Mesendoderm (in vitro differentiated cells): ENCODE measurements at regions not wholly inside any gene's neighbourhood (a gene's known extent, or its start where the extent isn't known, plus 50 kb on each side); places are given as distances from the start of the nearest gene placed in this dataset.

Experiments
- DNase-seq: peaks from one replicate; pipeline ENCODE4 v3.0.0; 2013
- H2AK5ac ChIP-seq: 2 replicates; pipeline ENCODE4 v1.6.1; 2013; ENCODE audit warnings: low read length, inconsistent platforms
- H2BK120ac ChIP-seq: 2 replicates; pipeline ENCODE4 v1.6.1; 2013; ENCODE audit warnings: low read depth, mild to moderate bottlenecking, low read length, moderate library complexity, mixed read lengths
- H2BK15ac ChIP-seq: replicated peaks from 2 replicates; pipeline ENCODE4 v1.6.1; 2013; ENCODE audit warnings: low read depth, mild to moderate bottlenecking, moderate library complexity
- H2BK5ac ChIP-seq: 2 replicates; pipeline ENCODE4 v1.6.1; 2013; ENCODE audit warnings: low read length, inconsistent platforms
- H3K18ac ChIP-seq: 2 replicates; pipeline ENCODE4 v1.6.1; 2013; ENCODE audit warnings: mild to moderate bottlenecking, low read length, mixed read lengths
- H3K23ac ChIP-seq: one replicate; pipeline ENCODE4 v1.6.1; 2013; ENCODE audit warnings: low read length
- H3K27ac ChIP-seq: 2 replicates; pipeline ENCODE4 v1.5.1; 2013; ENCODE audit warnings: low read depth, mild to moderate bottlenecking, inconsistent platforms, low read length, moderate library complexity
- H3K27me3 ChIP-seq: 2 replicates; pipeline ENCODE4 v1.6.1; 2013; ENCODE audit warnings: low read length, control low read depth, mild to moderate bottlenecking, inconsistent platforms; ENCODE audit not compliant: insufficient read depth, poor library complexity
- H3K36me3 ChIP-seq: 2 replicates; pipeline ENCODE4 v1.6.1; 2013; ENCODE audit warnings: low read length, inconsistent platforms; ENCODE audit not compliant: control insufficient read depth, insufficient read depth
- H3K4ac ChIP-seq: one replicate; pipeline ENCODE4 v1.6.1; 2013; ENCODE audit warnings: low read depth, mild to moderate bottlenecking, low read length, moderate library complexity
- H3K4me1 ChIP-seq: 2 replicates; pipeline ENCODE4 v1.6.1; 2013; ENCODE audit warnings: low read depth, low read length, inconsistent platforms; ENCODE audit not compliant: control insufficient read depth
- H3K4me2 ChIP-seq: 2 replicates; pipeline ENCODE4 v1.6.1; 2013; ENCODE audit warnings: low read length
- H3K4me3 ChIP-seq: 2 replicates; pipeline ENCODE4 v1.5.1; 2013; ENCODE audit warnings: mild to moderate bottlenecking, low read length
- H3K56ac ChIP-seq: one replicate; pipeline ENCODE4 v1.6.1; 2013; ENCODE audit warnings: low read length
- H3K79me1 ChIP-seq: 2 replicates; pipeline ENCODE4 v1.6.1; 2013; ENCODE audit warnings: low read length, inconsistent platforms
- H3K79me2 ChIP-seq: 2 replicates; pipeline ENCODE4 v1.6.1; 2013; ENCODE audit warnings: mild to moderate bottlenecking, low read length; ENCODE audit not compliant: control insufficient read depth, insufficient read depth
- H3K9ac ChIP-seq: 2 replicates; pipeline ENCODE4 v1.6.1; 2013; ENCODE audit warnings: low read length, inconsistent platforms
- H4K5ac ChIP-seq: one replicate; pipeline ENCODE4 v1.6.1; 2013; ENCODE audit warnings: low read length
- H4K8ac ChIP-seq: one replicate; pipeline ENCODE4 v1.6.1; 2013; ENCODE audit warnings: low read depth, mild to moderate bottlenecking, control low read depth, low read length, moderate library complexity
- WGBS: extraction: QIAGEN DNeasy Blood & Tissue Kit; methylation state at CpG from one replicate; pipeline ENCODE4 v1.1.7; 2013; ENCODE audit warnings: low lambda C conversion rate, missing lambda C conversion rate; ENCODE audit not compliant: insufficient coverage; ENCODE audit errors: extremely low coverage; 5-methylcytosine and 5-hydroxymethylcytosine counted together

DNA sequence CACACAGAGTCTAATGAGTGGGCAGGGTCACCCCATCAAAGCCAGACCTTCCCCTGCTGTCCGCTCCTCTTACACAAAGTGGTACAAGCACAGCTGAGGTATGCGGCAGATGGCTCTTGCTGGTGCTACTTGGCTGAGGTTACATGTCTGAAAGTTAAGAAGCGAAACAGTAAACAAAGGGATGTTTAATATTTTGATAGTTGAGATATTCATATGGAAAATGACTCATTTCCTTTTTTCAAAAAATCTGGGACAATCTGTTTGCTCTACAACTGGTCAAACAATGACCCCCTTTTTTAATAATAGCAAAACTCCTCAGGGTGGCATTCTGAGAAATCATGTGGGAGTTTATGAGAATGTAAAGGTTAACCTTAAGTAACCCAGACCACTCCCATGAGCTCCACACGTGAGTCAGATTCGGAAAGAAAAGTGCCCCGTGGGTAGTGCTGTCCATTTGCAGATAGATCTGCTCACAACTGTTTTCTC lies 245.3 kb downstream of the TBXT start:
- H3K4me1 ChIP-seq, result no peaks in the 10 kb centered on the region
- H3K4ac ChIP-seq, result no peak overlapping the region
- no peaks in the 10 kb centered on the region for H3K27me3 ChIP-seq
- no peak overlapping the region for H3K27ac ChIP-seq
- no peak overlapping the region for H3K4me3 ChIP-seq
- no peak overlapping the region for H3K9ac ChIP-seq
- H4K5ac ChIP-seq, result no peak overlapping the region
- no peaks in the 10 kb centered on the region for H3K79me2 ChIP-seq
- no peak overlapping the region for H3K23ac ChIP-seq
- H2BK15ac ChIP-seq, result no peak overlapping the region
- no peaks in the 10 kb centered on the region for H3K36me3 ChIP-seq
- H2BK5ac ChIP-seq, result no peak overlapping the region
- H3K4me2 ChIP-seq, result no peak overlapping the region
- no peak overlapping the region for H3K18ac ChIP-seq
- no peak overlapping the region for H4K8ac ChIP-seq
- H2BK120ac ChIP-seq, result no peak overlapping the region
- no peak overlapping the region for H3K56ac ChIP-seq
- H3K79me1 ChIP-seq, result no peaks in the 10 kb centered on the region
- DNase-seq, result no peak
- WGBS, result no CpG with 5 or more reads among the region's 6 CpGs
- no peak overlapping the region for H2AK5ac ChIP-seq

- H3K27me3 ChIP-seq, result no peaks in the 10 kb centered on the region
- H4K8ac ChIP-seq, result no peak overlapping the region
- H4K5ac ChIP-seq, result no peak overlapping the region
- no peak overlapping the region for H2BK5ac ChIP-seq
- no peak overlapping the region for H3K4ac ChIP-seq
- no peak overlapping the region for H3K27ac ChIP-seq
- H3K4me1 ChIP-seq, result no peaks in the 10 kb centered on the region
- H3K23ac ChIP-seq, result no peak overlapping the region
- no peak overlapping the region for H2AK5ac ChIP-seq
- no peak overlapping the region for H3K18ac ChIP-seq
- no peak overlapping the region for H3K9ac ChIP-seq
- no peak overlapping the region for H3K56ac ChIP-seq
- H3K4me2 ChIP-seq, result no peak overlapping the region
- DNase-seq, result no peak
- H3K79me2 ChIP-seq, result no peaks in the 10 kb centered on the region
- WGBS, result no CpG with 5 or more reads among the region's 4 CpGs
- no peaks in the 10 kb centered on the region for H3K79me1 ChIP-seq
- no peaks in the 10 kb centered on the region for H3K36me3 ChIP-seq
- no peak overlapping the region for H2BK120ac ChIP-seq
- H3K4me3 ChIP-seq, result no peak overlapping the region
- H2BK15ac ChIP-seq, result no peak overlapping the region
Measured at GRCh38 chr6:165920896-165921671, 246.6 kb downstream of the TBXT start.

DNA sequence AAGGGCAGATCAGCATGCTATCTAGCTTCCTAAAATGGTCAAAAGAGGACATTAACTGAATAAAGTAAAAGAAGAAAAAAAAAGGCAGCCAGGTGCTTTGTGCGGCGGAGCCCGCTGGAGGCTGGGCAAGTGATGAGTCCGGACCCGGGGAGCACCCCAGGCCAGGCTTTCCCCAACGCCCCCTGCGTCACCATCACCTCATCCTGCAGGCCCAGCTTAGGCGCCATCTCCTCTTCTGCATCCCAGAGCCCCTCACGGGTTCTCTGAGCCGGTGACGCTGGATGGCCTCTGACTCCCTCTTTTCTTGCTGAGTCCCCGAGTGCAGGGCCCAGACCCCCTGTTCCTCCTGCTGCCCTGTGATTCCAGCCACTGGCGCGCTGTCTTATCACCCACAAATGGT lies 250.1 kb downstream of the TBXT start:
- H3K79me2 ChIP-seq, result no peaks in the 10 kb centered on the region
- H3K4me3 ChIP-seq, result no peak overlapping the region
- no peak overlapping the region for H3K23ac ChIP-seq
- no peak overlapping the region for H2AK5ac ChIP-seq
- H4K5ac ChIP-seq, result no peak overlapping the region
- H3K18ac ChIP-seq, result no peak overlapping the region
- no peaks in the 10 kb centered on the region for H3K27me3 ChIP-seq
- H2BK15ac ChIP-seq, result no peak overlapping the region
- no peak overlapping the region for H2BK120ac ChIP-seq
- H3K79me1 ChIP-seq, result no peaks in the 10 kb centered on the region
- no peak overlapping the region for H3K9ac ChIP-seq
- no peak overlapping the region for H3K56ac ChIP-seq
- no peak overlapping the region for H3K4me2 ChIP-seq
- WGBS, result no CpG with 5 or more reads among the region's 14 CpGs
- no peak overlapping the region for H3K4ac ChIP-seq
- no peak overlapping the region for H4K8ac ChIP-seq
- H2BK5ac ChIP-seq, result no peak overlapping the region
- H3K4me1 ChIP-seq, result no peaks in the 10 kb centered on the region
- H3K27ac ChIP-seq, result no peak overlapping the region
- no peaks in the 10 kb centered on the region for H3K36me3 ChIP-seq
- DNase-seq, result no peak

DNA sequence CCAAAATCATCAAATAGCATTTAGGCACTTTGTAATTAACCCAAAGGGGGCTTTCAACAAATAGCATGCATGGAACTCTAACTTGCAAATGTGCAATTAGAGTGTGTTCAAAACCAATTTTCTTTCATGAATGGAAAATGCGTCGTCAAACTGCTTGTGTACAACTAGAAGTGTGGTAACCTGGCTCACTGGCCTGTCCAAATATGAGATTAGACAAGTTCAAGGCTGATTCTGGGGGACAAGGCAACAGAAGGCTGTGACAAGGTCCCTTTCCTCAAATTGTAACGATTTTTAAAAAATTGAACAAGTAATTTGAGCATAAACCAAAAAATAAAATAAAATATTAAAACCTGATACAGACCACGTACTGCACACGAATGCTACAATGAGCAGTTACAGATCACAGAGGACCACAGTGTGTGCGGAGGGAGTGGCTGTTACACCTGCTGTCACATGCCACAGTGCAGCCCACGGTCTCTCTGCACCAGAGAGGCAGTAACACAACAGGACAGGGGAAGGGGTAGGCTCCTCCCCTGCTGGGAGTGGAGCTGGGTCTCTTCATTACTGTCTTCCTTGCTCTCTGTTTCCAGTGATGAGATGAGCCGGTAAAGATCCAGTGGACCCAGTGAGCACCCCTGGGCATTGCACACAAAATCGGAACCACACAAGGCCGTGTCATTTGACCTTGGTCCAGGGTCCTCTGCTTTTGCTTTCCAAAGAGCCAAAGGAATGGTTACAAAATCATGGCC lies 252.2 kb upstream of the PDE10A start:
- Histone ChIP-seq H3K79me2 (no peaks in the 10 kb centered on the region), H3K18ac (no peak overlapping the region), H3K4me3 (no peak overlapping the region), H3K36me3 (no peaks in the 10 kb centered on the region), H3K79me1 (no peaks in the 10 kb centered on the region), H3K4me1 (no peaks in the 10 kb centered on the region), H3K23ac (no peak overlapping the region), H3K9ac (no peak overlapping the region), H2BK120ac (no peak overlapping the region), H3K4me2 (no peak overlapping the region), H3K27ac (no peak overlapping the region), H4K5ac (no peak overlapping the region), H3K27me3 (no peaks in the 10 kb centered on the region), H3K4ac (no peak overlapping the region), H3K56ac (no peak overlapping the region), H2AK5ac (no peak overlapping the region), H2BK15ac (no peak overlapping the region), H4K8ac (no peak overlapping the region), H2BK5ac (no peak overlapping the region)
- no CpG with 5 or more reads among the region's 10 CpGs for WGBS
- DNase-seq, result no peak

GRCh38 chr6:165913676-165914570 lies 250.9 kb upstream of the PDE10A start:
- no peak overlapping the region for H3K9ac ChIP-seq
- H3K4me3 ChIP-seq, result no peak overlapping the region
- H2BK15ac ChIP-seq, result no peak overlapping the region
- H3K36me3 ChIP-seq, result no peaks in the 10 kb centered on the region
- peak; percentile 7 for DNase-seq
- H3K4me2 ChIP-seq, result no peak overlapping the region
- H3K4me1 ChIP-seq, result no peaks in the 10 kb centered on the region
- H3K18ac ChIP-seq, result no peak overlapping the region
- no peaks in the 10 kb centered on the region for H3K79me1 ChIP-seq
- no CpG with 5 or more reads among the region's 8 CpGs for WGBS
- no peaks in the 10 kb centered on the region for H3K79me2 ChIP-seq
- H3K56ac ChIP-seq, result no peak overlapping the region
- no peak overlapping the region for H2BK5ac ChIP-seq
- no peak overlapping the region for H4K8ac ChIP-seq
- H3K27ac ChIP-seq, result no peak overlapping the region
- no peak overlapping the region for H3K23ac ChIP-seq
- H2AK5ac ChIP-seq, result no peak overlapping the region
- H2BK120ac ChIP-seq, result no peak overlapping the region
- H3K4ac ChIP-seq, result no peak overlapping the region
- H4K5ac ChIP-seq, result no peak overlapping the region
- no peaks in the 10 kb centered on the region for H3K27me3 ChIP-seq
